WTC11 (cell line): ENCODE measurements at regions not wholly inside any gene's neighbourhood (a gene's known extent, or its start where the extent isn't known, plus 50 kb on each side); places are given as distances from the start of the nearest gene placed in this dataset.

ENCODE experiments used
- ATAC-seq: fragments of 200-7000 bp; cut with Tn5 transposase; 2 replicates; pipeline ENCODE4 v1.10.0; 2021; ENCODE audit warnings: mild to moderate bottlenecking, moderate library complexity
- CTCF ChIA-PET: fragments of 300-600 bp; sonication (Branson Sonifier 250); formaldehyde crosslinking; loops from one replicate; lab custom pipeline; 2021; ENCODE audit warnings: antibody characterized with exemption; lab: Charles Lee
- POLR2A ChIA-PET: fragments of 350-600 bp; sonication (Branson Sonifier 250); formaldehyde crosslinking; loops from one replicate; lab custom pipeline; 2021; ENCODE audit warnings: antibody characterized with exemption; lab: Charles Lee
- DNase-seq: peaks from one replicate; pipeline ENCODE4 v3.0.0; 2021; ENCODE audit warnings: low spot score
- H3K27ac Mint-ChIP-seq: 2 replicates; pipeline ENCODE4 v1.8.0; 2021; ENCODE audit warnings: mixed read lengths
- H3K27me3 Mint-ChIP-seq: 2 replicates; pipeline ENCODE4 v1.8.0; 2021; ENCODE audit warnings: low read depth, mild to moderate bottlenecking, moderate library complexity, mixed read lengths
- H3K36me3 Mint-ChIP-seq: 2 replicates; pipeline ENCODE4 v1.8.0; 2021; ENCODE audit warnings: mixed read lengths
- H3K4me1 Mint-ChIP-seq: 2 replicates; pipeline ENCODE4 v1.8.0; 2022; ENCODE audit warnings: mixed read lengths
- H3K4me3 Mint-ChIP-seq: 2 replicates; pipeline ENCODE4 v1.8.0; 2021; ENCODE audit warnings: mild to moderate bottlenecking, moderate library complexity, mixed read lengths
- H3K9me3 Mint-ChIP-seq: 2 replicates; pipeline ENCODE4 v1.8.0; 2021; ENCODE audit warnings: mixed read lengths
- AR ChIP-seq: fragments of 250-450 bp; sonication (Bioruptor Pico); IDR thresholded peaks from 2 replicates; pipeline ENCODE4 v1.9.0; 2021; ENCODE audit warnings: mild to moderate bottlenecking
- ATF3 ChIP-seq: sonication (generic); formaldehyde crosslinking; conservative IDR thresholded peaks from 2 replicates; pipeline ENCODE4 v1.8.1; 2022; ENCODE audit warnings: mild to moderate bottlenecking, missing genetic modification reagents
- CREB1 ChIP-seq: sonication (generic); formaldehyde crosslinking; IDR thresholded peaks from 2 replicates; pipeline ENCODE4 v1.8.0; 2023; ENCODE audit warnings: mild to moderate bottlenecking, missing genetic modification reagents
- E2F4 ChIP-seq: sonication (generic); formaldehyde crosslinking; IDR thresholded peaks from 2 replicates; pipeline ENCODE4 v1.8.1; 2022; ENCODE audit warnings: low read depth, mild to moderate bottlenecking, moderate library complexity, missing genetic modification reagents, borderline replicate concordance
- ESRRA ChIP-seq: sonication (generic); formaldehyde crosslinking; IDR thresholded peaks from 2 replicates; pipeline ENCODE4 v1.8.1; 2022; ENCODE audit warnings: mild to moderate bottlenecking, missing genetic modification reagents, borderline replicate concordance
- FOXJ3 ChIP-seq: sonication (generic); formaldehyde crosslinking; IDR thresholded peaks from 2 replicates; pipeline ENCODE4 v1.9.0; 2021; ENCODE audit warnings: missing genetic modification reagents, mild to moderate bottlenecking, borderline replicate concordance
- FOXK1 ChIP-seq: sonication (generic); formaldehyde crosslinking; IDR thresholded peaks from 2 replicates; pipeline ENCODE4 v1.8.0; 2022; ENCODE audit warnings: mild to moderate bottlenecking, moderate library complexity, missing genetic modification reagents
- GABPB1 ChIP-seq: sonication (generic); formaldehyde crosslinking; IDR thresholded peaks from 2 replicates; pipeline ENCODE4 v1.8.1; 2023; ENCODE audit warnings: mild to moderate bottlenecking, missing genetic modification reagents
- GRHL2 ChIP-seq: fragments of 250-450 bp; sonication (Bioruptor Pico); IDR thresholded peaks from 2 replicates; pipeline ENCODE4 v1.8.0; 2022; ENCODE audit warnings: mild to moderate bottlenecking, moderate library complexity; ENCODE audit not compliant: insufficient replicate concordance, severe bottlenecking
- IRF2 ChIP-seq: sonication (generic); formaldehyde crosslinking; IDR thresholded peaks from 2 replicates; pipeline ENCODE4 v1.8.0; 2022; ENCODE audit warnings: low read depth, missing genetic modification reagents, borderline replicate concordance
- JAZF1 ChIP-seq: fragments of 250-450 bp; sonication (Bioruptor Pico); IDR thresholded peaks from 2 replicates; pipeline ENCODE4 v1.9.0; 2021; ENCODE audit warnings: moderate library complexity, mild to moderate bottlenecking, inconsistent platforms
- KAT7 ChIP-seq: sonication (generic); formaldehyde crosslinking; IDR thresholded peaks from 2 replicates; pipeline ENCODE4 v1.8.1; 2023; ENCODE audit warnings: missing genetic modification reagents, mild to moderate bottlenecking, borderline replicate concordance
- MAX ChIP-seq: sonication (generic); formaldehyde crosslinking; IDR thresholded peaks from 2 replicates; pipeline ENCODE4 v1.8.0; 2022; ENCODE audit warnings: mild to moderate bottlenecking, missing genetic modification reagents
- NFE2L1 ChIP-seq: sonication (generic); formaldehyde crosslinking; IDR thresholded peaks from 2 replicates; pipeline ENCODE4 v1.8.1; 2023; ENCODE audit warnings: missing genetic modification reagents
- SOX15 ChIP-seq: fragments of 250-450 bp; sonication (Bioruptor Pico); IDR thresholded peaks from 2 replicates; pipeline ENCODE4 v1.9.0; 2021; ENCODE audit warnings: mild to moderate bottlenecking
- SP1 ChIP-seq: sonication (generic); formaldehyde crosslinking; conservative IDR thresholded peaks from 2 replicates; pipeline ENCODE4 v1.8.1; 2022; ENCODE audit warnings: missing genetic modification reagents
- ZBTB21 ChIP-seq: sonication (generic); formaldehyde crosslinking; IDR thresholded peaks from 2 replicates; pipeline ENCODE4 v1.8.1; 2023; ENCODE audit warnings: mild to moderate bottlenecking, missing genetic modification reagents, borderline replicate concordance
- ZNF138 ChIP-seq: sonication (generic); formaldehyde crosslinking; conservative IDR thresholded peaks from 2 replicates; pipeline ENCODE4 v1.8.1; 2022; ENCODE audit warnings: mild to moderate bottlenecking, moderate library complexity, missing genetic modification reagents
- ZNF219 ChIP-seq: sonication (generic); formaldehyde crosslinking; IDR thresholded peaks from 2 replicates; pipeline ENCODE4 v1.8.0; 2023; ENCODE audit warnings: missing genetic modification reagents, mild to moderate bottlenecking, borderline replicate concordance
- ZNF263 ChIP-seq: sonication (generic); formaldehyde crosslinking; IDR thresholded peaks from 2 replicates; pipeline ENCODE4 v1.8.1; 2022; ENCODE audit warnings: low read depth, mild to moderate bottlenecking, moderate library complexity, missing genetic modification reagents
- ZNF317 ChIP-seq: sonication (generic); formaldehyde crosslinking; IDR thresholded peaks from 2 replicates; pipeline ENCODE4 v1.8.1; 2023; ENCODE audit warnings: low read depth, mild to moderate bottlenecking, moderate library complexity, missing genetic modification reagents, borderline replicate concordance
- ZNF423 ChIP-seq: fragments of 250-450 bp; sonication (Bioruptor Pico); IDR thresholded peaks from 2 replicates; pipeline ENCODE4 v2.1.2; 2022; ENCODE audit warnings: mild to moderate bottlenecking, moderate library complexity

- DNase-seq: peak; percentile 72
- ChIA-PET POLR2A (interaction anchor here (0.6 kb wide), 1 partner anchor 199 kb away, joined by 3 read pairs; no protein-coding TSS in a partner anchor), CTCF (interaction anchor here (0.6 to 1.5 kb wide), 8 partner anchors 10 to 427 kb away, joined by 3 to 6 read pairs (median 3); no protein-coding TSS in a partner anchor)
- Mint-ChIP-seq H3K36me3 (no peaks in the 10 kb centered on the region), H3K27ac (peak overlapping the region; percentile 75), H3K9me3 (no peaks in the 10 kb centered on the region), H3K27me3 (peaks cover 5% of the 10 kb centered on the region), H3K4me1 (peaks cover 69% of the 10 kb centered on the region), H3K4me3 (no peak overlapping the region)
- no peak for TF ChIP-seq CREB1 (CRISPR knock-in tag)
- TF ChIP-seq IRF2 (CRISPR knock-in tag): no peak
- TF ChIP-seq ATF3 (CRISPR knock-in tag): no peak
- no peak for TF ChIP-seq E2F4 (CRISPR knock-in tag)
- no peak for TF ChIP-seq FOXJ3 (CRISPR knock-in tag)
- TF ChIP-seq SOX15 (CRISPR knock-in tag): no peak
- TF ChIP-seq GABPB1 (CRISPR knock-in tag): peak; percentile 74
- TF ChIP-seq AR: no peak
- peak; percentile 69; the same call in 1 of the 2 replicates for TF ChIP-seq ESRRA (CRISPR knock-in tag)
- no peak for TF ChIP-seq ZNF138 (CRISPR knock-in tag)
- TF ChIP-seq SP1 (CRISPR knock-in tag): 0 out of 2 replicates have a peak, but pooled peaks have one; percentile 34
- no peak for TF ChIP-seq GRHL2 (CRISPR knock-in tag)
- TF ChIP-seq ZNF219 (CRISPR knock-in tag): no peak
- TF ChIP-seq JAZF1 (CRISPR knock-in tag): no peak
- no peak for TF ChIP-seq FOXK1 (CRISPR knock-in tag)
- TF ChIP-seq NFE2L1 (CRISPR knock-in tag): no peak
- TF ChIP-seq KAT7 (CRISPR knock-in tag): no peak
- TF ChIP-seq ZNF423 (CRISPR knock-in tag): 0 out of 2 replicates have a peak, but pooled peaks have one; percentile 12
- no peak for TF ChIP-seq ZBTB21 (CRISPR knock-in tag)
- 0 out of 2 replicates have a peak, but pooled peaks have one; percentile 33 for TF ChIP-seq MAX (CRISPR knock-in tag)
- TF ChIP-seq ZNF317 (CRISPR knock-in tag): no peak
- no peak for TF ChIP-seq ZNF263
- ATAC-seq: peak; percentile 29
Measured at GRCh38 chr9:129558551-129559505, 62.1 kb downstream of the C9orf50 start.
